Heart left ventricle (tissue), 13 donors: ENCODE measurements at regions not wholly inside any gene's neighbourhood (a gene's known extent, or its start where the extent isn't known, plus 50 kb on each side); places are given as distances from the start of the nearest gene placed in this dataset.

Experiments
- POLR2A ChIP-seq, 2 donors: fragments of 450-650 bp; IDR thresholded peaks; one replicate each; pipeline ENCODE4 v1.6.1; 2017; ENCODE audit warnings: antibody characterized with exemption in 2 of 2, mild to moderate bottlenecking in 2 of 2, moderate library complexity in 2 of 2
- TF ChIP-seq, protein P1 (sequence below), 12 donors: fragments of 200-600 bp; sonication (generic) in 4 of 12; IDR thresholded peaks; one replicate each; pipeline versions ENCODE4 v1.5.0 to v1.8.0; 2018 to 2022; ENCODE audit warnings: antibody characterized with exemption in 12 of 12, mild to moderate bottlenecking in 5 of 12
- donor health status: ischemic (EF 13 %, LVEDD 7.1; RV severe dilation, severe dysfunction).
- donor health status: DM: no; HTN: yes; CAD: no.
- donor health status: DM: no; HTN: no; CAD: no.
- donor health status: ischemic (EF 25% LVEDD 6.9; RV normal size, moderate dysfunction).
- donor health status: ischemic (EF 25% LVEDD 5.7; RV mildly dilated, moderate dysfunction).
- donor health status: ischemic (EF 35%, LVEDD 5.7; RV mildly dilated, moderate dysfunction).
- donor health status: nonischemic (EF 11% LVEDD 7.7; RV severe dilation, severe dysfunction).
- donor health status: DM: yes; HTN: yes; CAD: no.
- donor health status: PGD.
- donor health status: ischemic (EF 29% LVEDD 5.4; RV normal size, mild dysfunction).
- donor health status: nonischemic (EF 23%, LVEDD 6.1; RV moderate dilation, normal function).

- no peak for TF ChIP-seq POLR2A (IDR thresholded peaks at IDR 0.05)
- TF ChIP-seq, protein P1, sequence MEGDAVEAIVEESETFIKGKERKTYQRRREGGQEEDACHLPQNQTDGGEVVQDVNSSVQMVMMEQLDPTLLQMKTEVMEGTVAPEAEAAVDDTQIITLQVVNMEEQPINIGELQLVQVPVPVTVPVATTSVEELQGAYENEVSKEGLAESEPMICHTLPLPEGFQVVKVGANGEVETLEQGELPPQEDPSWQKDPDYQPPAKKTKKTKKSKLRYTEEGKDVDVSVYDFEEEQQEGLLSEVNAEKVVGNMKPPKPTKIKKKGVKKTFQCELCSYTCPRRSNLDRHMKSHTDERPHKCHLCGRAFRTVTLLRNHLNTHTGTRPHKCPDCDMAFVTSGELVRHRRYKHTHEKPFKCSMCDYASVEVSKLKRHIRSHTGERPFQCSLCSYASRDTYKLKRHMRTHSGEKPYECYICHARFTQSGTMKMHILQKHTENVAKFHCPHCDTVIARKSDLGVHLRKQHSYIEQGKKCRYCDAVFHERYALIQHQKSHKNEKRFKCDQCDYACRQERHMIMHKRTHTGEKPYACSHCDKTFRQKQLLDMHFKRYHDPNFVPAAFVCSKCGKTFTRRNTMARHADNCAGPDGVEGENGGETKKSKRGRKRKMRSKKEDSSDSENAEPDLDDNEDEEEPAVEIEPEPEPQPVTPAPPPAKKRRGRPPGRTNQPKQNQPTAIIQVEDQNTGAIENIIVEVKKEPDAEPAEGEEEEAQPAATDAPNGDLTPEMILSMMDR (IDR thresholded peaks at IDR 0.05), result no peak
Observed at GRCh38 chr2:128606837-128607236, 288.2 kb upstream of the HS6ST1 start.
